Astrocyte of the spinal cord (primary cell): ENCODE measurements at regions not wholly inside any gene's neighbourhood (a gene's known extent, or its start where the extent isn't known, plus 50 kb on each side); places are given as distances from the start of the nearest gene placed in this dataset.
"Not testable (repeated sequence)": the region's sequence is repeated elsewhere in the genome, so short reads cannot be mapped to it uniquely, and the experiment has no call there.

Source experiments
- DNase-seq: peaks from one replicate; pipeline ENCODE4 v3.0.0; 2011; ENCODE audit warnings: low read depth, low spot score
- H3K4me3 ChIP-seq: 2 replicates; pipeline ENCODE4 v1.5.1; 2011; ENCODE audit warnings: low read depth, mild to moderate bottlenecking, low read length, moderate library complexity
- in situ Hi-C: cut with HindIII; loops from 2 replicates; pipeline ENCODE4 v1.10.0; 2017; ENCODE audit warnings: low sequenced_read_pairs

DNA sequence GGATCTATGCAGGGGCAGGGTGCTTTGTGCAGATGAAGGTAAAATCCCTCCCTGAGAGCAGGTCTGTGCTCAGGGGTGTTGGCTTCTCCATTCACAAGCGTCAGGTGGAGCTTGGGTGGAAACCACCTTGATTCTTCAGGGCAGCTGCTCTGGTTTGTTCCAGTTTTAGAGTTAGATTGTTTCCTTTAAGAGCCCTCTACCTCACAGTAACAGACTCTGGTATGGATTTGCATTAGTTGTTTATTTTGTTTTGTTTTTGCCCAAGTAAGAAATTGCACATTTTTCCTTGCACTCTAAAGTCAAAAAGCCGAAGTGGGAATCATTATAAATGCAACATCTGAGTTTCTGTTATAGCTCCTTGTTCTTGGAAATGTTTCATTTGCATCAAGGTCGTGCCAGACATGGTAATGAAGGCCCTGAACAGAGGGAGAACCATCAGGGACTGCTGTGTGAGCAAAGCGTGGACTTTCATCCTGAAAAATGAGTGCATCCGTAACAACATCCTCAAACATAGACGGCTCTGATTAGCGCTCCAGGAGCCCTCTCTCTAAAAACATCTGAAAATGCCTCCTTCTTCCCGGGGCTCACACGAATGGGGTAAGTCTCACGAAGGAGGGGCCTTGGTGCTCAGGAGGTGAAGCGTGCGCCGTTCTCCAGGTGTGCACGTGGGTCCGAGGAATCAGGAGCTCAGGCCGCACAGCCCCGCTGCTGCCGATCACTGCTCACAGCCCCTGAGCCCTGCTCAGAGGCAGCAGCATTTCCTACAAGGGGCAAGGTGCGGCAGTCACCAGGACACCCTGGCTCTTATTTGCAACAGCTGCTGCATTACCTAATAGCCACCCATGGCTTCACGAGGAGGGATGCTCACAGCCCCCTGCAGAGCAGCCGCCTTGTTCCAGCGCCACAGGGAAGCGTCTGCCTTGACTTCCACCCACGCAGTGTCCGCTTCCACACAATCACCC lies 396.7 kb upstream of the ANKRD20A1 start:
- H3K4me3 ChIP-seq, DNase-seq, in situ Hi-C loops: not testable (repeated sequence)

DNA sequence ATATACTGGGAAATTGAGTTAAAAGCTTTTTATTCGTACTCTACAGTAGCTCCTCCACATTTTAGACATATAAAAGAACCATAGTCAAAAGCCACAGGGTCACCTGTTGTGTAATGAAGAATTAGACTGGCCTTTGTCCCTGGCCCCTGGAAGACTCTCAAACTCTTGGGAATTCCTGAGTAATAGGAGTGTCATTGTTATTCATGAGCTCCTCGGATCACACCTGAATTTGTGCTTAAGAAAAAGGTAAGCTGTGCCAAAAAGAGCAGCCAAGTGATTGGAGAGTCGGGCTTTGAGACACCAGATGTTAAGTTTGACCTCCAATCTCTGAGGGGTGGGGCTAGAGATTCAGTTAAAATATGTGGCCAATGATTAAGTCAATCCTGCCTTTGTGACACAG lies 405.8 kb upstream of the ANKRD20A1 start:
- DNase-seq, in situ Hi-C loops, H3K4me3 ChIP-seq: not testable (repeated sequence)

DNA sequence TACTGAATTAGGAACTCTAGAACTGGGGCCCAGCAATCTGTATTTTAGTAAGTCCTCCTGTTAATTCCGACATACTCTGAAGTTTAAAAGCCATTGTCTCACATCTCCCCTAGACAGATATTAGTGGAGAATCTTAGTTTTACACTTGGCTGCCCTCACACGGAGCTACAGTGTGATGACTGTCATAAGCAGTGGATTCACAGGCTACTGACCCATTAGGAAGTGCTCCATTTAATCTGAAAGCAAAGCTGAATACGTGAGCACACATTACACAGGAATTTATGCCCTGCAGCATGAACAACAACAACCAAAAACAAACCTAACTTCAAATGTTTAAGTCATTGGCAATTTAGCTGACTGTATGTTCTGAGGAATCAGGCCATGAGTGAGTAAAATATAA lies 416.4 kb upstream of the ANKRD20A1 start:
- H3K4me3 ChIP-seq, in situ Hi-C loops, DNase-seq: not testable (repeated sequence)

DNA sequence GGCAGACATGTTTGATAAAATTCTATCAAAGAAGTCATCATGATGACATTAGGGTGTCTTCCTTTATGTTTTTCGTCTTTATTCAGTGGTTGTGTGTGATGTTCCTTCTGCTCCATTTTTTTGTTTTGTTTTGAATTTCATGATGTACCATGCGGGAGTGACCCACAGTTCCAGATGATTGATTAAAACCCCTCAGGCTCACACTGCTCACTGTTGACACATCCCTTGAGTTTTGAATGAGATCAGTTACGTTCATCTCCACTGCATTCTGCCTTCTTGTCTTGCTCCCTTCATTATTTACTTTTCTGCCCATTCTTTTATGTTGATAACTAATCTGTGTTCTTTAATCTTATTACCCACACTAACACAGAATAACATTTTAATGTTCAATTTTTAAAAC lies 421.7 kb upstream of the ANKRD20A1 start:
- in situ Hi-C loops, DNase-seq: not testable (repeated sequence)

DNA sequence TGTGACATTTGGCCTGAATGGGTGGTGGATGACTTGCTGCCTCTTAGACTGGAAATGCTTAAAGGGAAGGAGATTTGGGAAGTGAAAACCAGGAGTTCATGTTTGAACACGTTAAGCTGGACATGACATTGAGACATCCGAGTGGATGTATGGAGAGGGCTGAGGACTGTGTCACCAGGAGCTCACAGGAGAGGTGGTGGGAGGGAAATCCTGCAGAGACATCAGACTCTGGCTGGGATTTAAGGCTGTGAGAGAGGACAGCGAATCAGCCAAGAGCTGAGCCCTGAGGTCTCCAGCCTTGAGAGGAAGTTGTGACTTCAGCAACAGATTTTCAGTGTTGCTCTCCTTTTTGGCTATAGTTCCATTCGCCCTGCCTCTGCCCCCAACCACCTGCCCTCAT lies 432.5 kb upstream of the SPATA31A3 start:
- in situ Hi-C loops, H3K4me3 ChIP-seq, DNase-seq: not testable (repeated sequence)

More for the DNA sequence above, 421.7 kb upstream of the ANKRD20A1 start:
- not testable (repeated sequence) for H3K4me3 ChIP-seq

DNA sequence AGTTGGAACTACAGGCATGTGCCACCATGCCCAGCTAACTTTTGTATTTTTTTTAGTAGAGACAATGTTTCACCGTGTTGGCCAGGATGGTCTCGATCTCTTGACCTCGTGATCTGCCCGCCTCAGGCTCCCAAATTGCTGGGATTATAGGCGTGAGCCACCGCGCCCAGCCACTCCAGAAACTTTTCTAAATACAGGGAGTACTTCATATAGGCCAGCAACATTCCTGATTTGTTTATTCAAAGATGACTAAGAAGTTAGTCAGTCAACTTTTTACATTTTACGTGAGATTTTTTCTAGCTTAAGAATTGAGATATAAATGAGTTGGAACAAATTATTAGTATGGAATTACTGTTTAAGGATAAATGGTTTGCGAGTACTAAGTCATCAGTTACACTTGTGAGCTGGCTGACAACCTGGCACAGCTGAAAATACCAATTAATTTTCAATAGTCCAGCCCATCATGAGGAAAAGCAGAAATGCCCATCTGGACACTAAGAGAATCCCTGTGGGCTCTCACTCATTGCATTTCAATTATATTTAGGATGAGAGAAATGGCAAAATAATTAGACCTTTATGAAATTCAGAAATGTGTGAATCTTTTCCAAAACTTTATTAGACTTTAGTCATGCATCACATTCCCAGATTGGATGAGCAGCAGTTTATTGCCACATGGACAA lies 430.8 kb upstream of the SPATA31A3 start:
- in situ Hi-C loops, H3K4me3 ChIP-seq, DNase-seq: not testable (repeated sequence)

DNA sequence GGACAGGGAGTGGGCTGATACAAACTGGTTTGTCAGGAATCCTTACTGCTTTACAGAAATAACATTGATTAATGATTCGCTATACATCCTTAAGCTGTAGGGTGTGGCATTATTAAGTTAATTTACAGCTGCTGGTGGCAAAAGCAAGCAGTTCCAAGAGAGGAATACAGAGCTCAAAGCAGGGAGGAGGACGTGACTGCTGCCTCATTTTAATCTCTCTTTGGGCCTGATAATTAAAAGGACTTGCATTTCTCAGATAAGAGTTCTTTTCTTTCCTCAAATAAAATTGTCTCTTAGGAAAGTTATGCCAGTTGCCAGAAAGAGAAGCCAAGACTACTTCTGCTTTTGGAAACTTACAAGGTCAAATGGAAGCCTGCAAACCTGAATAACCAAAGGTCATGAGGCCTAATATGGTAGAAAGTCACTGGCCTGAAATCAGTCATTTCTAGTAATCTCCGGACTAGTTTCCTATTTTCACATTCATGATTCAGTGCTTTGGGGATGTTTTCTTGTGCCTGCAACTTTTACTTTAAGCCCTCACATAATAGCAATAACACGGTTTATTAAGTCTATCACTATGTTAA lies 426.2 kb upstream of the SPATA31A3 start:
- in situ Hi-C loops, H3K4me3 ChIP-seq, DNase-seq: not testable (repeated sequence)

DNA sequence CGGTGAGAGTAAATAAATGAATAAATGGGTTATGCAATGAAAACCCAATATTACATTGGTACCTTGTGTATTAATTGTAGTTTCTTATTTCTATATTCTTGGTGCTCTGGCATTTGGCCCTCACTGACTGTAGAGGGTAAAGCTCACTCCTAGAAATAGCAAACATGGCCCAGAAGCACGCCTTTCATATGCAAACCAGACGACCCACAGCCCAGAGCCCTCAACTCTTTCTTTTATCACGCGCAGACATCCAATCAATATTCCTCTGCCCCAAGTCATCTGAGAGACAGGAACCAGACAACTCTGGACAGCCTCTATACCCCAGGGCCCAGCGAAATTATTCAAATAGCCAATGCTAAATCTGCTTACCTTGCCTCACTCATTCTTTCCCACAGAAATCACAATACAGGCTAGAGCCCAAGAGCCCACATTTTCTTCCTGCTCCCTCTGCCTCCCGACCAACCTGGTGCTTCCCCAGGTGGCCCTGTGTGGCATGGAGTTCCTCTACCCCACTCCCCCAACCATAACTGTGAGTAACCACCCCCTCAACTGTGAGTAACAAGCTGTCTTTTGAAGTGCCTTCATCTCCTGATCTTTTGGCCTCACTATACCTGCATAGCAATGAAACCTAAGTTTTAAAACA lies 425.1 kb upstream of the SPATA31A3 start:
- DNase-seq, H3K4me3 ChIP-seq, in situ Hi-C loops: not testable (repeated sequence)

DNA sequence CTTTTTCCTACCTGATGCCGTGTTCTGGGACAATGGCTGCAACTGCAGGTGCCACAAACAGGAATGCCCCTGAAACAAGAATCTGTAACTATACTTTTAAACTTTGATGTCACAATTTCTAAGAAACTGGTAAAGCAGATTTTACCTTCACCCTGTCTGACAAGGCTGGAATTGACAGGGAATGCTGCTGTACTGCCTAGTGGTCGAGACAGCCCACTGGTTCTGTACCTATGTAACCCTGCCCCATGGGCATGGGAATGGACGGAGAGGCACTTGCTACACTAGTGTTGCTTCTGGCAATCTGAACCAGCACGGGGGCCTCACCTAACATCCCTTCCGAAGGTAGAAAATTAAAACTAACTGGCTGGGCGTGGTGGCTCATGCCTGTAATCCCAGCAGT lies 424.3 kb upstream of the SPATA31A3 start:
- H3K4me3 ChIP-seq, in situ Hi-C loops, DNase-seq: not testable (repeated sequence)

DNA sequence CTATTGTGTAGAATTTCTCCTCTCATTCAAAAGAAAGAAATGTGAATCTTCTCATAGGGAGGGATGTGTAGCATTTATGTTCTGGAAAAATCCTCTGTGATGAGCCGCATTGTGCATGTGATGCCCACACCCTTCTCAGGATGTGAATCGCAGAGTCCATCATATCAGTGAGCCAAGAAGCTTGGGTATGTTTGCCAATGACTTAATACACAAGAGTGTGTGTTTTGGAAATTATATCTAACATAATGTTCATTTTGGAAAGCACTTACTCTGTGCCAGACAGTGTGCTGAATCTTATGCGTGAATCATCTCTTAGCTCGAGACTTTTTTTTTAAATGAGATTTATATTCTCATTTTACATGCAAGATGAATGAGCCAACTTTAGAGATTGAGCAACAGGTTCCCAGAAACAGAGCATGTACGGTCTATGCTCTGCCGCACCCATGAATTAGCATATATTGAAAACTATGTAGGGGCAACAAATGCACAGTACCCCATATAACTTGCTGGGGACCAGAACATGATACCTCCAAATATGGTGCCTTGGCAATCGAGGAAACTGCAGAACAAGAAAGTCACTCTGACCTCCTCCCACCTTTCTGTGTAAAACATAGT lies 418.4 kb upstream of the SPATA31A3 start:
- H3K4me3 ChIP-seq, DNase-seq, in situ Hi-C loops: not testable (repeated sequence)

DNA sequence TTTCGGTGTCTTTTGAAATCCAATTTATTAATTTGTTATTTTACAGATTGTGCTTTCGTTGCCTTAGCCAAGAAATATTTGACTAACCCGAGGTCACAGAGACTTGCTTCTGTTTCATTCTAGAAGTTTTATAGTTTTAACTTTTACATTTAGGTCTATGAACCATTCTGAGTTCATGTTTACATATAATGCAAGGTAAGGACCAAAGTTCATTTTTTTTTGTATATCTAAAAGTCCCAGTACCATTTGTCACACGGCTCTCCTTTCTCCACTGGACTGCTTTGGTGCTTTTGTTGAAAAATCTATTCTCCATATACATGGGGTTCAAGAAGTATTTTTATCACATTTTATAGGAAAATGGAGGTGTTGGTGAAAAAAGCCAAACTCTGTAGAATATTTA lies 411.4 kb upstream of the SPATA31A3 start:
- in situ Hi-C loops, DNase-seq, H3K4me3 ChIP-seq: not testable (repeated sequence)

DNA sequence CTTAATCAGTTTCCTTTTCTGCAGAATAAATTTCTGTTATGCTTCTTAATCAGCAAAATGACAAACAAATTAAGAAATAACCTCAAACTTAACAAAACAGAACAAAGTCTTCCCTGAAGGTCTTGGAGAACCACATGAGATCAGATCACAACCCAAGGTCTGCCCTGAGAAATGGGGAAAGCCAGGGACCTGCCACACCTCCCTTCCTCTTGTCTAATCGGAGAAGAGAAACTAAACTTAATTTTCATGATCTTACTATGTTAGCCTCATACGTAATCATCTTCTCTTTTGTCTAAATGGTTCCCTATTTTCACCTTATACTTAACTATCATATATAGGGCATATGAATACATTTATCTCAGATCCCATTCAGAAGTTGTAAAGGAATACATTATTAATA lies 405.4 kb upstream of the SPATA31A3 start:
- DNase-seq, H3K4me3 ChIP-seq, in situ Hi-C loops: not testable (repeated sequence)

DNA sequence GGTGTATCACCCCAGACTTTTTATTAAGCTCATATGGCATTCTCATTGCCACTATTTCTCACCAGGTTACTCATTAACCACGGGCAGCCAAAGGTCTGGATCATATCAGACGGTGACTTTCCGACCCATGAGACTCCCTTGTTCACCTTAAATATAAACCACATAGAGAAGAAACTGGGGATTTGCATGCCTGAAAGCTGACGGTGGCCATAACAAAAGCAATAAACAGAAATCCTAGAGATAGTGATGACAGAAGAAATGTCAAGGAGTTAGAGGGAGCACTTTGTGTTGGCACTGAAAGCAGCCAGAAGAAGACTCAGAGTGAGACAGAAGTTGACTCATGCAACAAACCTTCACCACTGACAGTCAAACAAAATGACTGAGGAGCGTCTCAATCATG lies 402.4 kb upstream of the SPATA31A3 start:
- DNase-seq, H3K4me3 ChIP-seq, in situ Hi-C loops: not testable (repeated sequence)

DNA sequence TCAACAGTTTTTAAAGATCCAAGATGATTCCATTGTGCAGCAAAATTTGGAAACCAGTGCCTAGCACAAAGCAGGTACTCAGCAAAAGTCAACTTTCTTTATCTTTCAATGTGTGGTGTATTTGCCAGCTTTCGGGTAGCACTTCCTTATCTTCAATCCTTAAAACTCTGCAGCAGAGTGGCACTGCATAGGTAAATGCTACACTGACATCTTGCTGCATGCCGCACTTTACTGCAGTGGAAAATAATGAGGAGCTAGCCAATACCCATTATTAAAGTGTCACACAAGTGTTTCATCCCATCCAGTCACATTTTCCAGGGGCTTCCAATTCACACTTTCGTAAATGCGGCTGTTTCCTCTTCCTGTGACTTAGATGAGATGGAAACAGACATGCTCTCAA lies 401.7 kb upstream of the SPATA31A3 start:
- H3K4me3 ChIP-seq, in situ Hi-C loops, DNase-seq: not testable (repeated sequence)

DNA sequence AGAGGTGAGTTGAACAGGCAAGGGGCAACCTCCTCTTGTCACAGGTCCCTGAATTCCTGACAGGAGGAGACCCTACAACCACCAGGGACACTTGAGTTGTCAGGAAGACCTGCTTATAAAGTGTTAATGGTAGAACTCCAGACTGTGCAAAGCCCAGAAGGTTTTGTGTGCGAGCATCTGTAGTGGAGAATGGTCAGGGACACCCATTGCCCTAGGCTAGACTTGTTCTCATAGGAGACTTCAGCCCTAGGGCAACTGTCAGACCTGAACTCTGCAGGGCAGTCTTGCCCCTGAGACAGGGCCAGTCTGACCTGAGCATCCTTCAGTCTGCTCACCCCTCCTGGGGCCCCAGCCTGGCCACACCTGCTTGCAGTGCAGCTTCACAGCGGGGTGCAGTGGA lies 377.3 kb upstream of the SPATA31A3 start:
- DNase-seq, in situ Hi-C loops, H3K4me3 ChIP-seq: not testable (repeated sequence)

DNA sequence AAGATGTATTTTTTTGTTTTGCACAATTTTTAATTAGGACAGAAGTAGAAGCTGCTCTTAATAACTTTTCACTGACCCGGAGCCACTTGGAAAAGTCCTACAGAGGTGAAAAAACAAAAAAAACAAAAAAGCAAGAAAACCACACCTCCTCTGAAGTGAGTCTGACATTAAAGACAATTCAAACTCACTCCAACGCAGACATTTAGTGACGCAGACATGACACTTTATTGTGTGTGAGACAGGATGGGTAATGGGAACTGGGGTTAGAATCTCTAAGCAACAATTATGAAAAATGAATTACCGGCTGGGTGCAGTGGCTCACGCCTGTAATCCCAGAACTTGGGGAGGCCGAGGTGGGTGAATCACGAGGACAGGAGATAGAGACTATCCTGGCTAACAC lies 370.0 kb upstream of the SPATA31A3 start:
- in situ Hi-C loops, H3K4me3 ChIP-seq, DNase-seq: not testable (repeated sequence)

DNA sequence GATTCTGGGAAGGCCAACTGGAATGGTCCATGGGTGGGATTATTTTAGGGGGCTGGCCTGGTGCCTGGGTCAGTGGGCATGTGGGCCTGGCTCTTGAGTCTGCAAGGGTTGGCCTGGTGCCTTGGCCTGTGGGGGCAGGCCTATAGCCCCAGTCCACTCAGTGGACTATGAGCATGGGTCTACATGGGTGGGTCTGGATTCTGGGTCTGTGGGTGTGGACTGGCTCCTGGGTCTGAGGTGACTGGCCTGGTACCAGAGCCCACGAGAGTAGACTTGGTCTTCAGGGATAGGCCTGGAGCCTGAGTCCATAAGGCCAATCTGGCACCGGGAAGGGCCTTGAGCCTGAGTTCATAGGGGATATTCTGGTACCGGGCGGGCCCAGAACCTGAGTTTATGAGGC lies 361.6 kb upstream of the SPATA31A3 start:
- H3K4me3 ChIP-seq, in situ Hi-C loops, DNase-seq: not testable (repeated sequence)
